NCI-H146 treated with DMSO at 0.1 percent for 48 hours (cell line): ENCODE measurements at regions not wholly inside any gene's neighbourhood (a gene's known extent, or its start where the extent isn't known, plus 50 kb on each side); places are given as distances from the start of the nearest gene placed in this dataset.

Source experiments
- DNase-seq: peaks from one replicate; lab custom pipeline; 2025; ENCODE audit not compliant: unreplicated experiment; lab: John Stamatoyannopoulos, UW

GRCh38 chr16:9500872-9501271 lies 409.4 kb downstream of the HAPSTR1 start:
- no peak for DNase-seq

- DNase-seq: no peak
Measured at GRCh38 chr16:9503251-9503984, 412.0 kb downstream of the HAPSTR1 start.

GRCh38 chr16:9508328-9508936 lies 417.0 kb downstream of the HAPSTR1 start:
- DNase-seq: no peak

- DNase-seq: no peak
Measured at GRCh38 chr16:9509663-9510062, 418.2 kb downstream of the HAPSTR1 start.

GRCh38 chr16:9511389-9511788 lies 419.9 kb downstream of the HAPSTR1 start:
- DNase-seq: no peak

- DNase-seq: no peak
Measured at GRCh38 chr16:9516444-9516843, 425.0 kb downstream of the HAPSTR1 start.

GRCh38 chr16:9518051-9518450 lies 426.6 kb downstream of the HAPSTR1 start:
- DNase-seq: no peak

GRCh38 chr16:9518581-9518980 lies 427.1 kb downstream of the HAPSTR1 start:
- no peak for DNase-seq

GRCh38 chr16:9521749-9522370 lies 430.4 kb downstream of the HAPSTR1 start:
- no peak for DNase-seq

- no peak for DNase-seq
Measured at GRCh38 chr16:9522614-9523013, 431.2 kb downstream of the HAPSTR1 start.

GRCh38 chr16:9523994-9524393 lies 432.6 kb downstream of the HAPSTR1 start:
- DNase-seq: no peak

GRCh38 chr16:9525037-9525436 lies 433.6 kb downstream of the HAPSTR1 start:
- DNase-seq: no peak

GRCh38 chr16:9526791-9527190 lies 435.3 kb downstream of the HAPSTR1 start:
- no peak for DNase-seq

- DNase-seq: no peak
Measured at GRCh38 chr16:9527976-9528375, 436.5 kb downstream of the HAPSTR1 start.

- no peak for DNase-seq
Measured at GRCh38 chr16:9528511-9529079, 437.2 kb downstream of the HAPSTR1 start.

GRCh38 chr16:9533042-9533441 lies 441.6 kb downstream of the HAPSTR1 start:
- DNase-seq: no peak

GRCh38 chr16:9534759-9535158 lies 443.3 kb downstream of the HAPSTR1 start:
- no peak for DNase-seq

GRCh38 chr16:9536905-9537304 lies 445.5 kb downstream of the HAPSTR1 start:
- DNase-seq: no peak

GRCh38 chr16:9539346-9539745 lies 447.9 kb downstream of the HAPSTR1 start:
- DNase-seq: no peak

GRCh38 chr16:9541723-9542122 lies 450.3 kb downstream of the HAPSTR1 start:
- no peak for DNase-seq

- DNase-seq: no peak
Measured at GRCh38 chr16:9542165-9542755, 450.8 kb downstream of the HAPSTR1 start.
